K562 (cell line): ENCODE measurements at regions not wholly inside any gene's neighbourhood (a gene's known extent, or its start where the extent isn't known, plus 50 kb on each side); places are given as distances from the start of the nearest gene placed in this dataset.

Experiments used
- ATAC-seq: fragments of 200-7000 bp; cut with Tn5 transposase; 3 replicates; pipeline ENCODE4 v1.9.1; 2020; ENCODE audit warnings: moderate library complexity
- BruUV-seq: library from RNA; stranded (reverse); fragments of 400-500 nt; replicated peaks from 2 replicates; lab custom pipeline; 2021; lab: Mats Ljungman, UMichigan
- CTCF ChIA-PET: fragments of 300-600 bp; formaldehyde crosslinking; extraction: SDS; loops from one replicate; lab custom pipeline; 2021; ENCODE audit warnings: low intra/inter-chr PET ratio; lab: Yijun Ruan, JAX
- POLR2A ChIA-PET: fragments of 300-600, 350-650 bp; sonication (Branson Sonifier 250); formaldehyde crosslinking; extraction: SDS; loops from one replicate; lab custom pipeline; 2021; ENCODE audit warnings: antibody characterized with exemption, inconsistent platforms; lab: Yijun Ruan, JAX
- DNase-seq, 4 experiments: peaks; one replicate each; pipeline versions ENCODE4 v3.0.0 to v3.0.0-alpha.2; 2011 to 2018; ENCODE audit warnings: low spot score in 3 of 4, mixed read lengths in 3 of 4; ENCODE audit errors: extremely low read depth in 1 of 4
- FAIRE-seq: peaks from 2 replicates; lab custom pipeline; 2011; peaks lifted over from hg19 to GRCh38; lab: Jason Lieb, UNC
- H2AFZ ChIP-seq: 2 replicates; pipeline ENCODE4 v1.6.0; 2011; ENCODE audit warnings: low read depth, low read length, control low read depth, inconsistent platforms
- H3K27ac ChIP-seq: fragments of 200-600 bp; 3 replicates; pipeline ENCODE4 v1.8.0; 2011; ENCODE audit warnings: low read depth, mild to moderate bottlenecking, control low read depth, inconsistent platforms, low read length, moderate library complexity, mixed read lengths; ENCODE audit errors: extremely low read depth
- H3K27me3 ChIP-seq, 2 experiments: fragments of 300-600 bp in 1 of 2; 2 replicates in 1 of 2; 3 replicates in 1 of 2; pipeline versions ENCODE4 v1.6.0 to v1.8.0; 2011; ENCODE audit warnings: inconsistent platforms in 2 of 2, low read length in 2 of 2, mild to moderate bottlenecking in 1 of 2, mixed read lengths in 1 of 2, moderate library complexity in 1 of 2; ENCODE audit not compliant: control insufficient read depth in 2 of 2, insufficient read depth in 2 of 2
- H3K36me3 ChIP-seq: fragments of 300-600 bp; 3 replicates; pipeline ENCODE4 v1.8.0; 2011; ENCODE audit warnings: mild to moderate bottlenecking, low read length, inconsistent platforms; ENCODE audit not compliant: control insufficient read depth, insufficient read depth
- H3K4me1 ChIP-seq, 2 experiments: fragments of 200-600 bp in 1 of 2; replicated peaks in 1 of 2; 2 replicates in 1 of 2; 3 replicates in 1 of 2; pipeline versions ENCODE4 v1.5.1 to v1.8.0; 2011; ENCODE audit warnings: inconsistent platforms in 2 of 2, low read length in 2 of 2, mild to moderate bottlenecking in 1 of 2, mixed read lengths in 1 of 2, moderate library complexity in 1 of 2; ENCODE audit not compliant: control insufficient read depth in 2 of 2, insufficient read depth in 2 of 2
- H3K4me2 ChIP-seq: 2 replicates; pipeline ENCODE4 v1.6.1; 2011; ENCODE audit warnings: low read length, control low read depth, inconsistent platforms, mixed read lengths; ENCODE audit not compliant: insufficient read depth
- H3K4me3 ChIP-seq: fragments of 200-600 bp; sonication (generic), shearing (Covaris generic); 2 replicates; pipeline ENCODE4 v1.5.1; 2016; ENCODE audit warnings: control low read depth, inconsistent platforms
- H3K79me2 ChIP-seq: fragments of 200-600 bp; 3 replicates; pipeline ENCODE4 v1.8.0; 2011; ENCODE audit warnings: low read length, inconsistent platforms; ENCODE audit not compliant: control insufficient read depth, insufficient read depth
- H3K9ac ChIP-seq, 2 experiments: 2 replicates each; pipeline versions ENCODE4 v1.6.0 to v1.6.1; 2011; ENCODE audit warnings: low read depth in 2 of 2, low read length in 2 of 2, control low read depth in 1 of 2, inconsistent platforms in 1 of 2, mild to moderate bottlenecking in 1 of 2, mixed read lengths in 1 of 2; ENCODE audit not compliant: insufficient read depth in 1 of 2
- H3K9me1 ChIP-seq: one replicate; pipeline ENCODE4 v1.6.0; 2011; ENCODE audit warnings: inconsistent platforms, mild to moderate bottlenecking, low read length, moderate library complexity; ENCODE audit not compliant: control insufficient read depth, insufficient read depth
- H3K9me3 ChIP-seq: replicated peaks from 2 replicates; pipeline ENCODE4 v1.5.1; 2011; ENCODE audit warnings: low read depth, low read length, inconsistent platforms; ENCODE audit not compliant: control insufficient read depth, insufficient read depth
- H4K20me1 ChIP-seq: replicated peaks from 2 replicates; pipeline ENCODE4 v1.6.1; 2011; ENCODE audit warnings: low read length, inconsistent platforms, mixed read lengths; ENCODE audit not compliant: control insufficient read depth, insufficient read depth
- EGR1 ChIP-seq: fragments of 450-650 bp; conservative IDR thresholded peaks from 2 replicates; pipeline ENCODE4 v1.6.1; 2017; ENCODE audit warnings: mild to moderate bottlenecking
- GATAD2A ChIP-seq: fragments of 450-650 bp; IDR thresholded peaks from 2 replicates; pipeline ENCODE4 v1.6.1; 2017
- MTF1 ChIP-seq: fragments of 250-450 bp; sonication (Bioruptor Pico); IDR thresholded peaks from 2 replicates; pipeline ENCODE4 v1.9.0; 2021; ENCODE audit warnings: moderate library complexity, mild to moderate bottlenecking, inconsistent platforms, borderline replicate concordance
- NR3C1 ChIP-seq: sonication (generic); formaldehyde crosslinking; IDR thresholded peaks from 2 replicates; pipeline ENCODE4 v1.8.1; 2022; ENCODE audit warnings: missing genetic modification reagents
- PCBP2 ChIP-seq: fragments of 200-400 bp; formaldehyde crosslinking; IDR thresholded peaks from 2 replicates; pipeline ENCODE4 v1.6.1; 2018; ENCODE audit warnings: low read length, low read depth, mild to moderate bottlenecking, moderate library complexity; ENCODE audit not compliant: poor library complexity, severe bottlenecking
- PHB ChIP-seq: fragments of 250-450 bp; sonication (Bioruptor Pico); IDR thresholded peaks from 2 replicates; pipeline ENCODE4 v1.5.0; 2021
- PHTF2 ChIP-seq: fragments of 250-450 bp; sonication (Bioruptor Pico); IDR thresholded peaks from 2 replicates; pipeline ENCODE4 v1.5.0; 2021; ENCODE audit warnings: mild to moderate bottlenecking
- SAP30 ChIP-seq: fragments of 200-600 bp; sonication (generic); IDR thresholded peaks from 2 replicates; pipeline ENCODE4 v1.6.1; 2012; ENCODE audit warnings: borderline replicate concordance, low read depth, mild to moderate bottlenecking, moderate library complexity, low read length, control low read depth, inconsistent platforms; ENCODE audit not compliant: insufficient read depth, poor library complexity, severe bottlenecking
- ZBTB12 ChIP-seq: fragments of 250-450 bp; sonication (Bioruptor Pico); IDR thresholded peaks from 2 replicates; pipeline ENCODE4 v1.4.0; 2020
- ZNF184 ChIP-seq: sonication (generic); formaldehyde crosslinking; IDR thresholded peaks from 2 replicates; pipeline ENCODE4 v1.5.0; 2020; ENCODE audit warnings: missing genetic modification reagents
- WGBS: fragments of 100-300 bp; shearing (Covaris generic); methylation state at CpG from one replicate; pipeline ENCODE4 v1.1.6; 2016; ENCODE audit warnings: low coverage, mixed read lengths; ENCODE audit not compliant: insufficient coverage; ENCODE audit errors: missing lambda C conversion rate; 5-methylcytosine and 5-hydroxymethylcytosine counted together
- in situ Hi-C: fragments of 300-500 bp; cut with MboI; formaldehyde crosslinking; loops from 4 replicates; pipeline ENCODE4 v1.15.0; 2018; ENCODE audit warnings: inconsistent platforms, mixed read lengths
- intact Hi-C: fragments of 100-400 bp; cut with micrococcal nuclease; formaldehyde crosslinking; loops from 2 replicates; pipeline ENCODE4 v1.14.2; 2022
- TF ChIP-seq, protein P1 (sequence below): sonication (generic); IDR thresholded peaks from 2 replicates; pipeline ENCODE4 v1.6.1; 2016
- TF ChIP-seq, protein P2 (sequence below): fragments of 450-650 bp; IDR thresholded peaks from 2 replicates; pipeline ENCODE4 v1.6.1; 2016

- Histone ChIP-seq H3K4me2 (no peak overlapping the region), H4K20me1 (no peaks in the 10 kb centered on the region), H3K4me1 (no peaks in the 10 kb centered on the region), H3K9me1 (no peaks in the 10 kb centered on the region), H3K27me3 (no peaks in the 10 kb centered on the region), H2AFZ (no peak overlapping the region)
- intact Hi-C loops: no loop called here
- ChIA-PET CTCF (no interaction called here), POLR2A (no interaction called here)
- WGBS: 0% methylated on average over 2 of the region's 2 CpGs
- BruUV-seq: no TSS peak
- TF ChIP-seq ZNF184 (no peak), ZBTB12 (CRISPR knock-in tag) (no peak), NR3C1 (CRISPR knock-in tag) (no peak)
- TF ChIP-seq, protein P1, sequence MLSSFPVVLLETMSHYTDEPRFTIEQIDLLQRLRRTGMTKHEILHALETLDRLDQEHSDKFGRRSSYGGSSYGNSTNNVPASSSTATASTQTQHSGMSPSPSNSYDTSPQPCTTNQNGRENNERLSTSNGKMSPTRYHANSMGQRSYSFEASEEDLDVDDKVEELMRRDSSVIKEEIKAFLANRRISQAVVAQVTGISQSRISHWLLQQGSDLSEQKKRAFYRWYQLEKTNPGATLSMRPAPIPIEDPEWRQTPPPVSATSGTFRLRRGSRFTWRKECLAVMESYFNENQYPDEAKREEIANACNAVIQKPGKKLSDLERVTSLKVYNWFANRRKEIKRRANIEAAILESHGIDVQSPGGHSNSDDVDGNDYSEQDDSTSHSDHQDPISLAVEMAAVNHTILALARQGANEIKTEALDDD: no peak
- TF ChIP-seq, all 486 proteins: peak for 0
- Histone ChIP-seq H3K36me3 (no peaks in the 10 kb centered on the region), H3K27ac (no peak overlapping the region), H3K9me3 (no peaks in the 10 kb centered on the region), H3K79me2 (no peaks in the 10 kb centered on the region), H3K9ac (no peak overlapping the region), H3K4me3 (no peak overlapping the region)
- DNase-seq: no peak
- ATAC-seq: no peak
- FAIRE-seq: no peak
- in situ Hi-C loops: no loop called here
Observed at GRCh38 chr22:34430386-34430785, 510.1 kb upstream of the LARGE1 start.

DNA sequence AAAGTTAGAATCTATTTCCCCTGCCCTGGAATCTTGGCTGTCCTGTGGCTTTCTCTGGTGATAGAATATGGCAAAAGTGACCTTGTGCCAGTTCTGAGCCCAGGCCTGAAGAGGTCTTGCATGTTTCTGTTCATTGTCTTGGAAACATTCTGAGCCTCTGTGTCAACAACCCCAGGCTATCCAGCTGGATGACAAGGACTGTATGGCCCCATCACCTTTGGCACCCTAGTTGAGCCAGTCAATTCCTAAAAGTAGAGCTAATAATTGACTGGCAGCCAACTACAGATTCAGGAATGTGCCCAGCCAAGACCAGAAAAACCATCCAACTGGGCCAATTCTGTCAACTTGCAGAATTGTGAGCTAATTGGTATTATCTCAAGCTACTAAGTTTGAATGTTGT lies 514.1 kb upstream of the LARGE1 start:
- CTCF ChIA-PET: no interaction called here
- intact Hi-C loops (no loop called here), in situ Hi-C loops (no loop called here)
- no peak overlapping the region for H3K27ac ChIP-seq
- POLR2A ChIA-PET: no interaction called here
- H3K9me1 ChIP-seq: no peaks in the 10 kb centered on the region
- H3K27me3 ChIP-seq: no peaks in the 10 kb centered on the region
- BruUV-seq: no TSS peak
- FAIRE-seq (no peak), ATAC-seq (no peak), DNase-seq (no peak)
- H3K9ac ChIP-seq: no peak overlapping the region
- no peak for TF ChIP-seq PHB
- TF ChIP-seq SAP30: no peak
- no peak for TF ChIP-seq PHTF2 (CRISPR knock-in tag)
- no peak for TF ChIP-seq EGR1
- TF ChIP-seq, protein P2, sequence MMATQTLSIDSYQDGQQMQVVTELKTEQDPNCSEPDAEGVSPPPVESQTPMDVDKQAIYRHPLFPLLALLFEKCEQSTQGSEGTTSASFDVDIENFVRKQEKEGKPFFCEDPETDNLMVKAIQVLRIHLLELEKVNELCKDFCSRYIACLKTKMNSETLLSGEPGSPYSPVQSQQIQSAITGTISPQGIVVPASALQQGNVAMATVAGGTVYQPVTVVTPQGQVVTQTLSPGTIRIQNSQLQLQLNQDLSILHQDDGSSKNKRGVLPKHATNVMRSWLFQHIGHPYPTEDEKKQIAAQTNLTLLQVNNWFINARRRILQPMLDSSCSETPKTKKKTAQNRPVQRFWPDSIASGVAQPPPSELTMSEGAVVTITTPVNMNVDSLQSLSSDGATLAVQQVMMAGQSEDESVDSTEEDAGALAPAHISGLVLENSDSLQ: no peak
- TF ChIP-seq GATAD2A: no peak
- TF ChIP-seq MTF1 (CRISPR knock-in tag): no peak
- no peak for TF ChIP-seq PCBP2
- H3K4me1 ChIP-seq: no peaks in the 10 kb centered on the region
- H3K9me3 ChIP-seq: no peaks in the 10 kb centered on the region
- no peaks in the 10 kb centered on the region for H3K36me3 ChIP-seq
- no peak overlapping the region for H3K4me3 ChIP-seq
- H4K20me1 ChIP-seq: no peaks in the 10 kb centered on the region
- no peak overlapping the region for H2AFZ ChIP-seq
- no peaks in the 10 kb centered on the region for H3K79me2 ChIP-seq
- no peak overlapping the region for H3K4me2 ChIP-seq
